Left lung (tissue), 4 donors: ENCODE measurements at regions not wholly inside any gene's neighbourhood (a gene's known extent, or its start where the extent isn't known, plus 50 kb on each side); places are given as distances from the start of the nearest gene placed in this dataset.

ENCODE experiments used
- ATAC-seq: fragments of 200-7000 bp; cut with Tn5 transposase; one replicate; pipeline ENCODE4 v1.9.1; 2020; ENCODE audit warnings: moderate library complexity
- DNase-seq, 4 donors: peaks; one replicate each; pipeline ENCODE4 v3.0.0-alpha.2; 2013 to 2020
- H3K27ac ChIP-seq, 2 donors: fragments of 200-600 bp; sonication (generic) in 1 of 2; one replicate each; pipeline versions ENCODE4 v1.5.0 to v1.8.0; 2020 to 2021
- H3K27me3 ChIP-seq, 2 donors: fragments of 200-600 bp; sonication (generic) in 1 of 2; one replicate each; pipeline versions ENCODE4 v1.5.0 to v1.8.0; 2020 to 2021
- H3K36me3 ChIP-seq, 2 donors: fragments of 200-600 bp; sonication (generic) in 1 of 2; one replicate each; pipeline versions ENCODE4 v1.5.0 to v1.8.0; 2020 to 2021
- H3K4me1 ChIP-seq, 2 donors: fragments of 200-600 bp; one replicate each; pipeline ENCODE4 v1.8.0; 2021
- H3K4me3 ChIP-seq, 2 donors: fragments of 200-600 bp; sonication (generic) in 1 of 2; one replicate each; pipeline versions ENCODE4 v1.5.0 to v1.8.0; 2020 to 2021; ENCODE audit warnings: mild to moderate bottlenecking in 1 of 2
- H3K9me3 ChIP-seq, 2 donors: fragments of 200-600 bp; sonication (generic) in 1 of 2; one replicate each; pipeline versions ENCODE4 v1.5.0 to v1.8.0; 2020 to 2021
- CTCF ChIP-seq, 2 donors: fragments of 200-600 bp; sonication (generic) in 1 of 2; IDR thresholded peaks; one replicate each; pipeline versions ENCODE4 v1.5.0 to v1.8.0; 2021; ENCODE audit warnings: antibody characterized with exemption in 2 of 2
- intact Hi-C, 2 donors: fragments of 100-400 bp; cut with DNase I; formaldehyde crosslinking; loops; one replicate each; pipeline versions ENCODE4 v1.11.2 to v1.14.2; 2022
- donor health status: DM: no; HTN: yes; CAD: no.
- donor health status: DM: no; HTN: no; CAD: no.

GRCh38 chr6:14610141-14610540 lies 492.6 kb downstream of the CD83 start:
- TF ChIP-seq CTCF (IDR thresholded peaks at IDR 0.05) = no peak
- intact Hi-C loops = no loop called here
- H3K27me3 ChIP-seq = no peaks in the 10 kb centered on the region
- no peaks in the 10 kb centered on the region for H3K36me3 ChIP-seq
- ATAC-seq = no peak
- no peak for DNase-seq
- H3K9me3 ChIP-seq = no peaks in the 10 kb centered on the region
- H3K4me3 ChIP-seq = no peak overlapping the region
- H3K27ac ChIP-seq = no peak overlapping the region
- H3K4me1 ChIP-seq = no peaks in the 10 kb centered on the region

GRCh38 chr6:14612016-14612980 lies 494.7 kb downstream of the CD83 start:
- intact Hi-C loops = no loop called here
- Histone ChIP-seq H3K9me3 (peaks cover 0 to 8% of the 10 kb centered on the region in 2 donors), H3K4me1 (no peaks in the 10 kb centered on the region), H3K36me3 (no peaks in the 10 kb centered on the region), H3K27ac (no peak overlapping the region), H3K27me3 (no peaks in the 10 kb centered on the region), H3K4me3 (no peak overlapping the region)
- ATAC-seq (no peak), DNase-seq (no peak)
- no peak for TF ChIP-seq CTCF (IDR thresholded peaks at IDR 0.05)

GRCh38 chr6:14614631-14615030 lies 497.1 kb downstream of the CD83 start:
- no peak overlapping the region for H3K27ac ChIP-seq
- peaks cover 0 to 8% of the 10 kb centered on the region in 2 donors for H3K9me3 ChIP-seq
- DNase-seq (no peak), ATAC-seq (no peak)
- no peaks in the 10 kb centered on the region for H3K4me1 ChIP-seq
- no peak for TF ChIP-seq CTCF (IDR thresholded peaks at IDR 0.05)
- no peak overlapping the region for H3K4me3 ChIP-seq
- H3K36me3 ChIP-seq = no peaks in the 10 kb centered on the region
- no peaks in the 10 kb centered on the region for H3K27me3 ChIP-seq
- intact Hi-C loops = no loop called here

GRCh38 chr6:14616656-14617055 lies 499.1 kb downstream of the CD83 start:
- DNase-seq (no peak), ATAC-seq (no peak)
- no peak overlapping the region for H3K27ac ChIP-seq
- no peak overlapping the region for H3K4me3 ChIP-seq
- no peak for TF ChIP-seq CTCF (IDR thresholded peaks at IDR 0.05)
- H3K27me3 ChIP-seq = no peaks in the 10 kb centered on the region
- no peaks in the 10 kb centered on the region for H3K36me3 ChIP-seq
- intact Hi-C loops = no loop called here
- peaks cover 0 to 8% of the 10 kb centered on the region in 2 donors for H3K9me3 ChIP-seq
- H3K4me1 ChIP-seq = peaks cover 0 to 8% of the 10 kb centered on the region in 2 donors

GRCh38 chr6:14618759-14619418 lies 501.3 kb downstream of the CD83 start:
- H3K4me1 ChIP-seq = peaks cover 7 to 17% of the 10 kb centered on the region in 2 donors
- H3K4me3 ChIP-seq = no peak overlapping the region
- intact Hi-C loops = no loop called here
- no peaks in the 10 kb centered on the region for H3K36me3 ChIP-seq
- no peak overlapping the region for H3K27ac ChIP-seq
- ATAC-seq (no peak), DNase-seq (no peak)
- peaks cover 0 to 8% of the 10 kb centered on the region in 2 donors for H3K9me3 ChIP-seq
- no peaks in the 10 kb centered on the region for H3K27me3 ChIP-seq
- TF ChIP-seq CTCF (IDR thresholded peaks at IDR 0.05) = no peak
